ENCODE measurements at regions not wholly inside any gene's neighbourhood (a gene's known extent, or its start where the extent isn't known, plus 50 kb on each side); places are given as distances from the start of the nearest gene placed in this dataset.
A peak's percentile ranks its signal among the peaks of the same experiment; 100 is the strongest.
"Not testable (repeated sequence)": the region's sequence is repeated elsewhere in the genome, so short reads cannot be mapped to it uniquely, and the experiment has no call there.

DNA sequence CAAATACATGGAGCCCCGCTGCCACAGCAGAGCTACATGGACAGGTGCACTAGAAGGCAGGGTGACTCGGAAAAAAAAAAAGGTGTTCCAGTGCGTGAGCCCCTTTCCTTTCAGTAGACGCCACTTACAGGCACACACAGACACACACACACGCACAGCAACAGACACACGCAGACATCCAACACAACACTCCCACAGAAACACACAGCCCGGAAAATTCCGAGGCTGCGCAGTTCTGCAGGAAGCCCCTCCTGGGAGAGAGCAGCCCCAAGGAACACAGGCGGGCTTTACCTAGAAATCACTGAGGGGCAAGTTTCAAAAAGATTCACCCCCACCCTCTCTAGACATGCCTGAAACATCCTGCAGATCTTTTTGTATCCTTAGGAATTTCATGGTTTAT, 136.0 kb upstream of the WSB1 start:
- TF ChIP-seq JUND (IDR thresholded peaks at IDR 0.05; ENCODE audit: low read depth) = no peak
- no peak for DNase-seq (ENCODE audit: low read depth in 1 of 2, low spot score in 1 of 2)
- in situ Hi-C loops (cut with HindIII; ENCODE audit: low pct_unique_long_range_greater_than_20kb, low sequenced_read_pairs) = no loop called here

- in situ Hi-C loops (cut with HindIII; ENCODE audit: low pct_unique_long_range_greater_than_20kb, low sequenced_read_pairs) = no loop called here
- no peak for DNase-seq (ENCODE audit: low read depth in 1 of 2, low spot score in 1 of 2)
- no peak for TF ChIP-seq JUND (IDR thresholded peaks at IDR 0.05; ENCODE audit: low read depth)
Observed at GRCh38 chr17:27158382-27158781, 135.5 kb upstream of the WSB1 start.

DNA sequence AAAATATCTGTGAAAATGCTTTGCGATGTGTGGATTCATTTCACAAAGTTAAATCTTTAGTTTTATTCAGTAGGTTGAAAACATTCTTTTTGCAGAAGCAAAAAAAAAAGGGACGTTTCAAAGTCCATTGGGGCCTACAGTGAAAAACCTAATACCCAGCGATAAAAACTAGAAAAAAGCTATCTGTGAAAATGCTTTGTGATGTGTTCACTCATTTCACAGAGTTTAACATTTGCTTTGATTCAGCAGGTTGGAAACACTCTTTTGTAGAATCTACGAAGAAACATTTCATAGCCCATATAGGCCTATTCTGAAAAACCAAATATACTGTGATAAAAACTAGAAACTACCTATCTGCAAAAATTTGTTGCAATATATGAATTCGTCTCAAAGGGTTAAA, 113.6 kb upstream of the WSB1 start:
- no peak for TF ChIP-seq JUND (IDR thresholded peaks at IDR 0.05; ENCODE audit: low read depth)
- in situ Hi-C loops (cut with HindIII; ENCODE audit: low pct_unique_long_range_greater_than_20kb, low sequenced_read_pairs) = no loop called here
- DNase-seq (ENCODE audit: low read depth in 1 of 2, low spot score in 1 of 2) = no peak

- peak in 1 of 2 experiments; percentile 54 for DNase-seq (ENCODE audit: low read depth in 1 of 2, low spot score in 1 of 2)
- in situ Hi-C loops (cut with HindIII; ENCODE audit: low pct_unique_long_range_greater_than_20kb, low sequenced_read_pairs) = not testable (repeated sequence)
Observed at GRCh38 chr17:27181379-27181925, 112.5 kb upstream of the WSB1 start.

DNA sequence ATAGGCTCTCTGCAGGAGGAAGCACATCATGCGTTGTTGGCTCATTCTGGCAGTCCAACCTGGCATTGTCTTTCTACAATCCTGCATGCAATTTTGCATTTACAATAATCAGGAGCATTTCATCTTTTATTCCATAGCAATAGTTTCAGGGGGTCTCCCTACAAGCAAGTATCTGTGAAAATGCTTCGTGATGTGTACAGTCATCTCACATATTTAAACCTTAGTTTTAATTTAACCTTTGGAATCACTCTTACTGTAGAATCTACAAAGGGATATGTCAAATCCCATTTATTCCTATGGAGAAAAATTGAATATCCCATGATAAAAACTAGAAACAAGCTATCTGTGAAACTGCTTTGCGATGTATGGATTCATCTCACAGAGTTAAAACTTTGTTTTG, 112.0 kb upstream of the WSB1 start:
- in situ Hi-C loops (cut with HindIII; ENCODE audit: low pct_unique_long_range_greater_than_20kb, low sequenced_read_pairs) = no loop called here
- DNase-seq (ENCODE audit: low read depth in 1 of 2, low spot score in 1 of 2) = no peak

GRCh38 chr17:27197505-27197904, 96.4 kb upstream of the WSB1 start:
- DNase-seq (ENCODE audit: low read depth in 1 of 2, low spot score in 1 of 2) = peak in 1 of 2 experiments; percentile 40
- in situ Hi-C loops (cut with HindIII; ENCODE audit: low pct_unique_long_range_greater_than_20kb, low sequenced_read_pairs) = not testable (repeated sequence)

More for the DNA sequence above, 112.0 kb upstream of the WSB1 start:
- TF ChIP-seq JUND (IDR thresholded peaks at IDR 0.05; ENCODE audit: low read depth) = no peak

- DNase-seq (ENCODE audit: low read depth in 1 of 2, low spot score in 1 of 2) = no peak
- in situ Hi-C loops (cut with HindIII; ENCODE audit: low pct_unique_long_range_greater_than_20kb, low sequenced_read_pairs) = no loop called here
- TF ChIP-seq JUND (IDR thresholded peaks at IDR 0.05; ENCODE audit: low read depth) = no peak
Observed at GRCh38 chr17:27199948-27200347, 94.0 kb upstream of the WSB1 start.

GRCh38 chr17:27200476-27200875, 93.4 kb upstream of the WSB1 start:
- no peak for TF ChIP-seq JUND (IDR thresholded peaks at IDR 0.05; ENCODE audit: low read depth)
- in situ Hi-C loops (cut with HindIII; ENCODE audit: low pct_unique_long_range_greater_than_20kb, low sequenced_read_pairs) = no loop called here
- DNase-seq (ENCODE audit: low read depth in 1 of 2, low spot score in 1 of 2) = no peak

DNA sequence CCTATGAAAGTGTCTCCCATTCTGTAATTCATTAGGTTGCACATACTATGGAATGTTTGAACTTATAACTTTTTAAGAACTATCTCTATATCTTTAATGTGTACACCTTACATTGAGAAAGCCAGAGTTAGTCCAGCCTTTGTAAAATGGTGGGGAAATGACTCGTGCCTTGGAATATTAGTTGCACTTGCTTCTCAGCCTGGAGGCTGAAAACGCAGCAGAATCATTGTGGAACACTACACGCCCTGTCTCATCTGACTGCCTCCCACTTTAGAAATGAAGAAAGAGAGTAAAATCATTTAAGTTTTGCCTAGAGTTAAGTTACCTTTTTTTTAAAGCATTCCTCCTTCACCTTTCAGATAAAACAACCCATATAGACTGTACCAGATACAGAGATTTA, 90.7 kb upstream of the WSB1 start:
- in situ Hi-C loops (cut with HindIII; ENCODE audit: low pct_unique_long_range_greater_than_20kb, low sequenced_read_pairs) = no loop called here
- TF ChIP-seq JUND (IDR thresholded peaks at IDR 0.05; ENCODE audit: low read depth) = no peak
- DNase-seq (ENCODE audit: low read depth in 1 of 2, low spot score in 1 of 2) = no peak

DNA sequence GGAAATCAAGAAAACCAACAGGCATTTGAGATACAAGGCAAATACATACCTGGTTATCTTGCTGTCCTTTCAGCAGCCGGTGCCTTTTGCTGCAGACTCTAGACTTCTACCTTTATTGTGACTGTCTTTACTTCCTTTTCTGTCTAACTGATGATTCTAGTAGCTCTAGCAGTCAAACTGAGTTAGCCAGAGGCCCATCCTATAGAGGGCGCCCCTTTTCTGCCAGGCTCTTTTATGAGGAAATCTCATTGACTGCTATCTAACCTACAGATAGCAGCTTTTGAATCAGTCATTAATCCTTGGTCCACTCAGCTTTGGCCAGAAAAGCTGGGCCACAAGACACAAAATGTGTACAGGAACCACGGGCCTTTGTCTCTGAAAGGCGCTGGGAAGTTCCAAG, 87.5 kb upstream of the WSB1 start:
- in situ Hi-C loops (cut with HindIII; ENCODE audit: low pct_unique_long_range_greater_than_20kb, low sequenced_read_pairs) = no loop called here
- no peak for TF ChIP-seq JUND (IDR thresholded peaks at IDR 0.05; ENCODE audit: low read depth)
- peak in 1 of 2 experiments; percentile 16 for DNase-seq (ENCODE audit: low read depth in 1 of 2, low spot score in 1 of 2)

DNA sequence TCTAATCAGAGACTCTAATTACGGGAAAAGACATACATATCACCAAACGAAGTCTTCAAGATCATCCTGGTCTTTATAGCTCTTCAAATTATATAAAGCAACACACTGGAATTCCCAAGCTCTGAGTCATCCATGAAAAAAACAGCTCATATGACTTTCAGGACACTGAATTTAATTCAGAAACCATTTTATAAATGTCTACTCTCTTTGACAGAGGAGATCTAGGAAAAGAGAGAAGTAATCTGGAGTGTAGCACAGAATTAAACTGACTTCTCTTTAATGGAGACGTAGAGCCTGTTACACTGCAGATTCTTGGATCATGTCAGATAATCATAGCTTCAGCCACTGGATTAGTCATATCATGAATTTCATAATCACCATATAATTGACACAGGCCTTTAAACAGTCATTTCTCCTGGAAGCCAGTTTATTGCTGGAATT, 86.8 kb upstream of the WSB1 start:
- no peak for TF ChIP-seq JUND (IDR thresholded peaks at IDR 0.05; ENCODE audit: low read depth)
- in situ Hi-C loops (cut with HindIII; ENCODE audit: low pct_unique_long_range_greater_than_20kb, low sequenced_read_pairs) = no loop called here
- no peak for DNase-seq (ENCODE audit: low read depth in 1 of 2, low spot score in 1 of 2)

- in situ Hi-C loops (cut with HindIII; ENCODE audit: low pct_unique_long_range_greater_than_20kb, low sequenced_read_pairs); DNase-seq (ENCODE audit: low read depth in 1 of 2, low spot score in 1 of 2): not testable (repeated sequence)
Observed at GRCh38 chr17:27208370-27208769, 85.5 kb upstream of the WSB1 start.

DNA sequence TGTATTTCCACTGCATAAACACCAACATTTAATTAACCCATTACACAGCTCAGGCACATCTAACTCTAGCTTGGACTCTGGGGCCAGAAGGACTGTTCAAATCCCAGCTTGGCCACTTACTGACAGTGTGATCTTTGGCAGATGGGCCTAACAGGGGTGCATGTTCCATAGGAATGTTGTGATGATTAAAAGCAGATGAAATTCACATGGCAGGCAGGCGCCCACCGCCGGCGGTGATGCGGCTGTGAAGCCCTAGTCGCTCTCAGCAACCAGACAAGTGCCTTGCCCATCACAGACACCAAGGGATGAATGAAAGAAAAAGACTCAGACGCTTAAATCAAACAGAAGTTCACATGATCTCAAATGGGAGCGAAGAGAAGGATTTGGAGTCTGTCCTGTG, 84.6 kb upstream of the WSB1 start:
- DNase-seq (ENCODE audit: low read depth in 1 of 2, low spot score in 1 of 2) = no peak
- no peak for TF ChIP-seq JUND (IDR thresholded peaks at IDR 0.05; ENCODE audit: low read depth)
- in situ Hi-C loops (cut with HindIII; ENCODE audit: low pct_unique_long_range_greater_than_20kb, low sequenced_read_pairs) = no loop called here

GRCh38 chr17:27210809-27211208, 83.1 kb upstream of the WSB1 start:
- in situ Hi-C loops (cut with HindIII; ENCODE audit: low pct_unique_long_range_greater_than_20kb, low sequenced_read_pairs); DNase-seq (ENCODE audit: low read depth in 1 of 2, low spot score in 1 of 2): not testable (repeated sequence)
